ENCODE measurements at regions not wholly inside any gene's neighbourhood (a gene's known extent, or its start where the extent isn't known, plus 50 kb on each side); places are given as distances from the start of the nearest gene placed in this dataset.

DNA sequence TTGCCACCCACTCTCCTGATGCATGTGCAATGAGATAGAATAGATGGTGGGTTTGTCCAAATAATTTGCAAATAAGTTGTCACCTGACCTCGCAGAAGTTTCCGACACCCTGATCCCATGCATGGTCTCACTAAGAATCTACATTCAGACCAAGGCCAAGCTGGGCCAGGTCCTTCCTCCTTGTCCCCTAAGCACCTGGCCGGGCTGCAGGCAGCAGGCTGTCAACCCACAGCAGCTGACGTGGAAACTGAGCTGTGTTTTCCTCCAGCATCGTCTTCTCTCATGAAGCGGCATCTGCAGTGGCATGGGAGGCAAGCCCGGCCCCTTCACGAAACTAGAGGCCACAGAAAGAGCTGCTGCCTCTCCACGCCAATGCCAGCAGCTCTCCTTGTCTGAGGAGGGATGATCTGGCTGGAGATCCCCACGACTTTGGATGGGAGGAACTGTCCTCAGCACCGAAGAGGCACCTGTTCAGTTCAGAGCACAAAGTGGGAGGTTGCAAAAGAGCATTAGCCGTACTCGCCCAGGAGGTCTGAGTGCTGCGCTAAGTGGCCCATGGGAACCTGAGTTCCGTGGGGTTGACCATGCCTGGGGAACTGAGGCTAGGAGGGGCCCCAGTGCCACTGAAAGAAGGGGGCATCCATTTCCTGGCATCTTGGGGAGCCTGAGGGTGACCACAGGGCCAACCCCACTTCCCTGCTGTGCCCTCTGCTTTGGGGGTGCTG is 110.5 kb upstream of the INSIG1 start:
- in situ Hi-C loops (cut with HindIII; ENCODE audit: low pct_unique_long_range_greater_than_20kb, low sequenced_read_pairs), result no loop called here
- DNase-seq (ENCODE audit: low read depth in 1 of 2, low spot score in 1 of 2), result no peak

GRCh38 chr7:155188357-155188756 is 109.3 kb upstream of the INSIG1 start:
- DNase-seq (ENCODE audit: low read depth in 1 of 2, low spot score in 1 of 2), result no peak
- in situ Hi-C loops (cut with HindIII; ENCODE audit: low pct_unique_long_range_greater_than_20kb, low sequenced_read_pairs), result no loop called here
- no peak for TF ChIP-seq JUND (IDR thresholded peaks at IDR 0.05; ENCODE audit: low read depth)

More for the DNA sequence above, 110.5 kb upstream of the INSIG1 start:
- no peak for TF ChIP-seq JUND (IDR thresholded peaks at IDR 0.05; ENCODE audit: low read depth)

DNA sequence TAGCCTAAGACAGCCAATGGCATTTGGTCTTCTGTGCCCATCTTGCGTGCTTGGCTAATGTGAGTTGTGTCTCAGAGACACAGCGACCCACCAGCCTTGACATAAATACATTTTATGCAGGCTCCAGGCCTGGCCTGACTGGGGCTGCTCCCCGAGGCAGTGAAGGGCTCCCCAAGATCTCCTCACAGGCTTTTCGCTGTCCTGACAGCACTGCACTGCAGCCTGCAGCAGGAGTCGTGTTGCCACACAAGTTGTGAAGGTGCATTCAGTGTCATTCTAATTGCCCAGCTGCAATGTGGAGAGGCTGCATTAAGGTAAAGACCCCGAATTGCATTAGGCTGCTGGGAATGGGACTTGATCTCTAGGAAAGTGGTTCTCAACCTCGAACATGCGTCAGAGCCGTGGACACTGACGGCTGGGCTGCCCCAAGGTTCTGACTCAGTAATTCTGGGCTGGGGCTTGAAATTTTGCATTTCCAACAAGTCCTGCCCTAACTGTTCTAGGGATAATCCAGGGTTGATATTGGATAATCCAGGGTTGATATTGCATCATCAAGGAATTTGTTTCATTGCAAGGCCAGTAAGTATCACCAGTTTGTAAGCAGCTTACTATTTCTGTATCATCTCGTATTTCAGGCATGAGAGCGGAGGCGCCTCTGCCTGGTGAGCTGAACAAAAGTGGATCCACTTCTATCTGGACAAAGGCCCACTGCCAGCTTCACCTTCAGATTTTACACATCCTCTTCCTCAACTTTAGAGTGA is 108.7 kb upstream of the INSIG1 start:
- in situ Hi-C loops (cut with HindIII; ENCODE audit: low pct_unique_long_range_greater_than_20kb, low sequenced_read_pairs), result no loop called here
- TF ChIP-seq JUND (IDR thresholded peaks at IDR 0.05; ENCODE audit: low read depth), result no peak
- DNase-seq (ENCODE audit: low read depth in 1 of 2, low spot score in 1 of 2), result no peak

- DNase-seq (ENCODE audit: low read depth in 1 of 2, low spot score in 1 of 2), result no peak
Measured at GRCh38 chr7:155189590-155189989, 108.1 kb upstream of the INSIG1 start.

DNA sequence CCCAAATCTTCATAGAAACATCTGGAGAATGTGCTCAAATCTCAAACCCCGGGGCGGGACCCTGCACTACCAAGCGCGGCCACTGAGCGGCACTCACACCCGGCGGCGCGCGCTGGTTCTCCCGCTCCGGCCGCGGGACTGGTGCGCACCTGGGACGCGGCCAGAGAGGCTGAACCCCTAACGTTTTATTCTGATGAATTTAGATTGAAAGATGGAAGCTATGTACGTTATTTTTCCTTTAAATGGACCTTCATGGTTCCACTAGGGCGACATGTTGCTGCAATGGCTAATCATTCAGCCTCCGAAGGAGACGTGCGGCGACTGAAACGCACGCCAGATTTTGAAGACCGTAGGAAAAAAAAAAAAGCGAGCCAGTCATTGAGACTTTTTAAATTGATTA is 107.0 kb upstream of the INSIG1 start:
- peak; percentile 23 to 52 for DNase-seq (ENCODE audit: low read depth in 1 of 2, low spot score in 1 of 2)
- TF ChIP-seq JUND (IDR thresholded peaks at IDR 0.05; ENCODE audit: low read depth), result no peak
- in situ Hi-C loops (cut with HindIII; ENCODE audit: low pct_unique_long_range_greater_than_20kb, low sequenced_read_pairs), result no loop called here

More at GRCh38 chr7:155189590-155189989, 108.1 kb upstream of the INSIG1 start:
- in situ Hi-C loops (cut with HindIII; ENCODE audit: low pct_unique_long_range_greater_than_20kb, low sequenced_read_pairs), result no loop called here
- TF ChIP-seq JUND (IDR thresholded peaks at IDR 0.05; ENCODE audit: low read depth), result no peak

DNA sequence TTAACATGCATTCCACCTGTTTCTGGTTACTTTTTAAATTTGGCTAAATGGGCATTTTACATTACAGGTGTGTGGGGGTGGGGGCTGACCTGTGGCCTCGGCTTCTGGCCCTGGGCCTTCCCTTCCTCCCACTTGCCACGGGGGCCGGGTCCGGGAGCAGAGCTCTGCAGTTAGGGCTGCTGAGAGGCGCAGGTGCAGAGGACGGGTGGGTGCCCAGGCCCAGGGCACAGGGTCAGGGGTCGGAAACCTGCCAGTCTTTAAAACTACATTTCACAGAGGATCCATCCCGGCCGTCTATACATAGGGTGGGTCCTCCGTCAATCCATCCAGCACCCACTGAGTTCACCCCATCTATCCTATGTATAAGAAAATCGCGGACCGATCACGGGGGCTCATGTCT is 106.5 kb upstream of the INSIG1 start:
- in situ Hi-C loops (cut with HindIII; ENCODE audit: low pct_unique_long_range_greater_than_20kb, low sequenced_read_pairs), result no loop called here
- DNase-seq (ENCODE audit: low read depth in 1 of 2, low spot score in 1 of 2), result no peak
- TF ChIP-seq JUND (IDR thresholded peaks at IDR 0.05; ENCODE audit: low read depth), result no peak

DNA sequence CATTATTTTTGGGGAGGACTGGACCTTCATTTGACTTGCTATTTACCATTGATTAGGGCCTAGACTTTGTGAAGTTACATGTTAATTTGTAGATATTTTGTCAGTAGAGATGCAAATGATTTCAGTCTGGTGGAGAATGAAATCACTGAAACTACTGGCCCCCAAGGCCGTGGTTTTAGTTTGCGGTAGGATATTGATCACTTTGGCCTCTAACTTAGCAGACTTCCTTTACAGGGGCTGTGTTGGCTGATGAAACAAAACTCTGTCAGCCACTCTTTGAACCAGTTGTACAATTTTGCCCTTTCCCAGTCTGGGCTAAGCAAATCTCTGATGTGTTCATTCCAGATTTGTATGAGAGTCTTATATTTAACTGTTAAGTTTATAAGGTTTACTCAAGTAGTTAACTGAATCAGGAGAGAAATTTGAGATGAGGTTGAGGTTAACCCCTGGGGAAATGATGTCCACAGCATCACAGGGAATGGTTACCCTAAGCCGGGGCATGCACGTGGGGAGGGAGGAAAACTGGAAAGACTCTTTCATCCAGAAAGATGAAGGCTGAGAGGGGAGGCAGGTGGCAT is 105.7 kb upstream of the INSIG1 start:
- in situ Hi-C loops (cut with HindIII; ENCODE audit: low pct_unique_long_range_greater_than_20kb, low sequenced_read_pairs), result no loop called here
- DNase-seq (ENCODE audit: low read depth in 1 of 2, low spot score in 1 of 2), result no peak
- TF ChIP-seq JUND (IDR thresholded peaks at IDR 0.05; ENCODE audit: low read depth), result no peak

DNA sequence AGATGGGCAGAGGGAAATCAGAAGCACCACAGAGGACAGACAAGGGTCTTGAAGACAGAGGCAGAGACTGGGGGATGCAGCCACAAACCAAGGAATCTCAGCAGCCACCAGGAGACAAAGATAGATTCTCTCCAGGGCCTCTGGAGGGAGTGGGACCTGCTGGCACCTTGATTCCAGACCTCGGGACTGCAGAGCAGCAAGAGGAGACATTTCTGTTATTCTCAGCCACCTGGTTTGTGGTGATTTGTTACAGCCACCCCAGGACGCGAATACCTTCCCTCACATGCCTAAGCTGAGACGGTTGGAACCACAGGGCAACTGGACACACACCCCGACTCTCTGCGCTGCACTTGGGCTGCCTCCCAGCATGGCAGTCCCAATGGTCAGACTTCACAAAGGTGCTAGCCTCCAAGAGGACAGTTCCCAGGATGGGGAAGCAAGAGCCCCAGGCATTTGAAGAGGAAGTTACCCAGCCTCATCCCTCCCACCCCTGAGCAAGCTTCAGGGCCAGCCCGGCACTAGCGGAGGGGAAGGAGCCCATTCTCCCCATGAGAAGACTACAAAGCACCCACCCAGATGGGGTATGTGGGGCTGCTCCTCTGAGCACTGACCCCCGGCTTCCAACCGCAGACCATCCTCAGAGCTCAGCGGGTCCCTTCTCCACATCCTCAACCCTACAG is 104.6 kb upstream of the INSIG1 start:
- in situ Hi-C loops (cut with HindIII; ENCODE audit: low pct_unique_long_range_greater_than_20kb, low sequenced_read_pairs), result no loop called here
- no peak for DNase-seq (ENCODE audit: low read depth in 1 of 2, low spot score in 1 of 2)
- TF ChIP-seq JUND (IDR thresholded peaks at IDR 0.05; ENCODE audit: low read depth), result no peak

- in situ Hi-C loops (cut with HindIII; ENCODE audit: low pct_unique_long_range_greater_than_20kb, low sequenced_read_pairs), result no loop called here
- no peak for DNase-seq (ENCODE audit: low read depth in 1 of 2, low spot score in 1 of 2)
- no peak for TF ChIP-seq JUND (IDR thresholded peaks at IDR 0.05; ENCODE audit: low read depth)
Measured at GRCh38 chr7:155193716-155194115, 104.0 kb upstream of the INSIG1 start.

DNA sequence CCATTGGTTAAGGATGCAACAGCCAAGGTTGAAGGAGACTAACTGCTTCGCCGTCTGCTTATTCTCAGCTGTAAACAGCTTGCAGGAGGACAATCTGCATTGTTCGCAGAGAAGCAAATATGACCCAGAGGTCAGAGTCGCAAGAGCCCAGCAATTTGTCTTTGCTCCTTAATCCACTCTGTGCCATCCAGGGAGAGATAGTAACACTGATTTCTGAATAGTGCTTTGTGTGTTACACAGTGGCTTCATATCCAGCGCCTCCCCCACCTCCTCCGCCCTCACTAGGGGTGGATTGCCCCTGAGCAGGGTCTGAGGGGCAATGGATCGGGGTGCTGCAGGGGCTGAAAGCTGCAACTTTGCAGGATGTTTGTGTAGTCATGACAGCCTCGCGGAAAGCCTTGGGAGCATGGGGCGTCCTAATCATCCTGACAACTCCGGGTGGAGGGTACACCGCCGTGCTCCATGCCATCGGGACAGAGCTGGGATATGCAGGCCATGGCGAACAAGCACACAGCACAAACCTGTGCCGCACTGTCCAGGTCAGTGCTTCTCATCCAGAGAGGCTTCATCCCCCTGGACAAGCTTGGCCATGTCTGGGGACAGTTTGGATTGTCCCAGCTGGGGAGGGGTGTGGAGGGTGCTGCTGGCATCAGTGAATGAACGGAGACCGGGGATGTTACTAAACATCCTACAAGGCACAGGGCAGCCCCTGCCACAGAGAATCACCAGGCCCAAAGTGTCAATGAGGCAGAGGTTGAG is 103.1 kb upstream of the INSIG1 start:
- TF ChIP-seq JUND (IDR thresholded peaks at IDR 0.05; ENCODE audit: low read depth), result no peak
- no peak for DNase-seq (ENCODE audit: low read depth in 1 of 2, low spot score in 1 of 2)
- in situ Hi-C loops (cut with HindIII; ENCODE audit: low pct_unique_long_range_greater_than_20kb, low sequenced_read_pairs), result no loop called here

DNA sequence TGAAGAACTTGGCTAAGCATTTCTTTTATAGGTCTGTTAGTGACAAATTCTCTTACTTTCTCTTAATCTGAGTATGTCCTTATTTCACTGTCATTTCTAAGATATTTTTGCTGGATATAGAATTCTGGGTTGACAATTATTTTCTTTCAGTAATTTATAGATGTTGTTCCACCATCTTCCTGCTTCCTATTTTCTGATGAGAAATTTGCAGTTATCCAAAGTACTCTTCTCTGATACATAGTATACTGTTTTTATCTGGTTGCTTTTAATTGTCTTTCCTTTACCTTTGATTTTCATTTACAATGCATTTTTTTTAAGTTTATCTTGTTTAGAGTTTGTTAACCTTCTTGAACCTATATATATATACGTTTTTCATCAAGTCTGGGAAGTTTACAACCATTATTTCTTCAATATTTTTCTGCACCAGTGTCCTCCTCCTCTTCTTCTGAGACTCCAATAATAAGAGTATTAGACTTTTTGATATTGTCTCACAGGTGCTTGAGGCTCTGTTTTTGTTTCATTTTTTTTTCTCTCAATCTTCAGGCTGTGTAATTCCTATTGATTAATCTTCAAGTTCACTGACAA is 101.6 kb upstream of the INSIG1 start:
- no peak for TF ChIP-seq JUND (IDR thresholded peaks at IDR 0.05; ENCODE audit: low read depth)
- in situ Hi-C loops (cut with HindIII; ENCODE audit: low pct_unique_long_range_greater_than_20kb, low sequenced_read_pairs), result no loop called here
- no peak for DNase-seq (ENCODE audit: low read depth in 1 of 2, low spot score in 1 of 2)
